ENCODE measurements at regions not wholly inside any gene's neighbourhood (a gene's known extent, or its start where the extent isn't known, plus 50 kb on each side); places are given as distances from the start of the nearest gene placed in this dataset.

- Histone ChIP-seq H3K9me3 (ENCODE audit: low read depth) (no peaks in the 10 kb centered on the region), H3K27ac (no peak overlapping the region), H3K27me3 (no peaks in the 10 kb centered on the region), H3K4me1 (ENCODE audit: low read depth) (peaks cover 12% of the 10 kb centered on the region), H3K4me3 (no peak overlapping the region), H3K36me3 (no peaks in the 10 kb centered on the region)
- peak in 1 of 2 donors; percentile 64 for DNase-seq (ENCODE audit: low read depth in 1 of 2, low spot score in 1 of 2)
- no peak for TF ChIP-seq CTCF (IDR thresholded peaks at IDR 0.05; ENCODE audit: low read depth, low read length)
These were observed 274.1 kb downstream of the ADAMTS20 start for GRCh38 chr12:43277651-43278540.

DNA sequence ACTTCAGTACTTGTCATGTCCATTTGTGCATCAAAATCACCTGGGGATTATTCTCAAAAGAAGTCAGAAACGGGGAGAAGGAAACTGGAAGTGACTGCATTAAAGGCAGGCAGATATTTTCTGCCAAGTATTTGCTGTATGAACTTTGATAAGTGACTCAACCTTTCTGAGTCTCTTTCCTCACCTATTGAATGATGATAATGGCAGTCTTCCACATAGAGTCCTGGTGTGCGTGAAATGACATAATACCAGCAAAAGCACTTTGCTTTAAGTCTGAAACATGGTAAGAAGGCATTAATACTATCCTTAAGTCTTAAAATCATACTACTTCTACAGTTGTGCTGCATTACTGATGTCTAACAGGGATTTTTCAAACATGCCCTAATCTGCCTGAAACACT is 278.5 kb downstream of the ADAMTS20 start:
- Histone ChIP-seq H3K4me1 (ENCODE audit: low read depth) (peaks cover 3% of the 10 kb centered on the region), H3K27ac (no peak overlapping the region), H3K36me3 (no peaks in the 10 kb centered on the region), H3K4me3 (no peak overlapping the region), H3K9me3 (ENCODE audit: low read depth) (no peaks in the 10 kb centered on the region), H3K27me3 (no peaks in the 10 kb centered on the region)
- no peak for DNase-seq (ENCODE audit: low read depth in 1 of 2, low spot score in 1 of 2)
- TF ChIP-seq CTCF (IDR thresholded peaks at IDR 0.05; ENCODE audit: low read depth, low read length) = no peak

DNA sequence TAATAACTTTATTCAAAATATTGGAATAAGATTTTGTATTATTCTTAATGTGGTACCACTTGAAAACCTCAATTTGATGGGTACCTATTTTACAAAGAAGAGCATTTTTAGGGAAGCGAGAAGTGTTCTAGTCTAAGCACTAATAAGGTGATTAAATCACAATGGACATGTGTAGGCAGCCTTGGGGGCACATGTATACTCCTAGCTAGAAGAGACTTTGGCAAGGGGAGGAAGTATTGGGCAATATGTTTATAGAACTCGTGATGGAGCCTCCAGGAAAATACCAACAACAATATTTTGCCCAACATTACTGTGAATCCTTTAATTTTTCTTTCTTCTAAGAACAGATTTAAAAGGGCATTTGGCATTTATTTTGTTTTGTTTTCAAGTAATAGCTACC is 280.3 kb downstream of the ADAMTS20 start:
- H3K4me3 ChIP-seq = no peak overlapping the region

GRCh38 chr12:43267818-43268217 is 284.2 kb downstream of the ADAMTS20 start:
- no peaks in the 10 kb centered on the region for H3K27me3 ChIP-seq
- H3K27ac ChIP-seq = no peak overlapping the region
- H3K4me3 ChIP-seq = no peak overlapping the region
- TF ChIP-seq CTCF (IDR thresholded peaks at IDR 0.05; ENCODE audit: low read depth, low read length) = no peak
- peak in 1 of 2 donors; percentile 37 for DNase-seq (ENCODE audit: low read depth in 1 of 2, low spot score in 1 of 2)
- no peaks in the 10 kb centered on the region for H3K36me3 ChIP-seq
- H3K4me1 ChIP-seq (ENCODE audit: low read depth) = no peaks in the 10 kb centered on the region
- H3K9me3 ChIP-seq (ENCODE audit: low read depth) = no peaks in the 10 kb centered on the region

More for the DNA sequence above, 280.3 kb downstream of the ADAMTS20 start:
- Histone ChIP-seq H3K27me3 (no peaks in the 10 kb centered on the region), H3K9me3 (ENCODE audit: low read depth) (no peaks in the 10 kb centered on the region), H3K36me3 (no peaks in the 10 kb centered on the region), H3K27ac (no peak overlapping the region), H3K4me1 (ENCODE audit: low read depth) (no peaks in the 10 kb centered on the region)
- DNase-seq (ENCODE audit: low read depth in 1 of 2, low spot score in 1 of 2) = no peak
- TF ChIP-seq CTCF (IDR thresholded peaks at IDR 0.05; ENCODE audit: low read depth, low read length) = no peak

DNA sequence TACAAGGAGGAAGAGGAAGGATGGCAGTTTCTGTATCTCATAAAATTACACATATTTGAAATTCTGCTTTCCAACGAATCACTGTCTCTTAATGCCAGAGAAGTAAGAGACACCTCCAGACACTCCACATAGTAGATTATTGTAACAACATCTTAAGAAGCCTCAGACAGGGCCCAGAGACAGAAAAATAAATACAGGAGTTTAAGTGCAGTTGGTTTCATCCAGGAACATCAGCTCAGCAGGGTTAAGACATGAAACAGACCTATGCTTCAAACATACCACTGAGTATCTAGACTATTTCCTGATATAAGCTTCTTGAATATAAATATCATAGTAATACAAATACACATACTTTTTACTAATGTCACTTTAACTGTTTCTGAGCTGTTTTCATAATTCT is 290.3 kb downstream of the ADAMTS20 start:
- no peak for DNase-seq (ENCODE audit: low read depth in 1 of 2, low spot score in 1 of 2)
- H3K27me3 ChIP-seq = no peaks in the 10 kb centered on the region
- no peaks in the 10 kb centered on the region for H3K4me1 ChIP-seq (ENCODE audit: low read depth)
- no peaks in the 10 kb centered on the region for H3K36me3 ChIP-seq
- no peak overlapping the region for H3K4me3 ChIP-seq
- no peaks in the 10 kb centered on the region for H3K9me3 ChIP-seq (ENCODE audit: low read depth)
- no peak overlapping the region for H3K27ac ChIP-seq
- TF ChIP-seq CTCF (IDR thresholded peaks at IDR 0.05; ENCODE audit: low read depth, low read length) = no peak
